ENCODE measurements at regions not wholly inside any gene's neighbourhood (a gene's known extent, or its start where the extent isn't known, plus 50 kb on each side); places are given as distances from the start of the nearest gene placed in this dataset.

GRCh38 chr4:154927126-154927680, 146.1 kb downstream of the RBM46 start:
- H3K4me2 ChIP-seq (ENCODE audit: insufficient read depth, low read length) = no peak overlapping the region
- no peak for ATAC-seq
- H3K9me3 ChIP-seq (replicated peaks; ENCODE audit: control insufficient read depth, insufficient read depth, low read depth, low read length) = no peaks in the 10 kb centered on the region
- H3K4me3 ChIP-seq = no peak overlapping the region
- H3K4me1 ChIP-seq (replicated peaks in 1 of 2; ENCODE audit: control insufficient read depth in 2 of 2, insufficient read depth in 2 of 2, low read length in 2 of 2) = no peaks in the 10 kb centered on the region
- no peaks in the 10 kb centered on the region for H3K9me1 ChIP-seq (ENCODE audit: control insufficient read depth, insufficient read depth, low read length)
- FAIRE-seq = no peak
- ChIA-PET POLR2A (no interaction called here), CTCF (ENCODE audit: low intra/inter-chr PET ratio) (no interaction called here)
- no TSS peak for BruUV-seq (replicated peaks)
- no peaks in the 10 kb centered on the region for H4K20me1 ChIP-seq (replicated peaks; ENCODE audit: control insufficient read depth, insufficient read depth, low read length)
- DNase-seq (ENCODE audit: extremely low read depth in 1 of 4, low spot score in 3 of 4) = no peak
- H2AFZ ChIP-seq (ENCODE audit: low read depth, low read length) = no peak overlapping the region
- TF ChIP-seq CREBBP (IDR thresholded peaks at IDR 0.05; ENCODE audit: low read depth, low read length) (no peak), CBFA2T3 (IDR thresholded peaks at IDR 0.05) (0 out of 2 replicates have a peak, but pooled peaks have one; percentile 11)
- in situ Hi-C loops (cut with MboI) = no loop called here
- 0% methylated on average over 3 of the region's 3 CpGs for WGBS (ENCODE audit: insufficient coverage, low coverage, missing lambda C conversion rate)
- H3K27me3 ChIP-seq (ENCODE audit: control insufficient read depth in 2 of 2, insufficient read depth in 2 of 2, low read length in 2 of 2) = no peaks in the 10 kb centered on the region
- no peaks in the 10 kb centered on the region for H3K36me3 ChIP-seq (ENCODE audit: control insufficient read depth, insufficient read depth, low read length)
- H3K27ac ChIP-seq (ENCODE audit: extremely low read depth, low read depth, low read length) = no peak overlapping the region
- H3K79me2 ChIP-seq (ENCODE audit: control insufficient read depth, insufficient read depth, low read length) = no peaks in the 10 kb centered on the region
- no peak overlapping the region for H3K9ac ChIP-seq (ENCODE audit: insufficient read depth in 1 of 2, low read depth in 2 of 2, low read length in 2 of 2)
- intact Hi-C loops (cut with micrococcal nuclease) = loop anchor here (10.0 kb wide), 1 partner anchor 292 kb away; no protein-coding TSS in a partner anchor

GRCh38 chr4:154928640-154929257, 147.7 kb downstream of the RBM46 start:
- ChIA-PET POLR2A (no interaction called here), CTCF (ENCODE audit: low intra/inter-chr PET ratio) (interaction anchor here (0.5 to 1.8 kb wide), 4 partner anchors 121 to 242 kb away, joined by 3 to 5 read pairs (median 3); no protein-coding TSS in a partner anchor)
- Histone ChIP-seq H3K9ac (ENCODE audit: insufficient read depth in 1 of 2, low read depth in 2 of 2, low read length in 2 of 2) (no peak overlapping the region), H3K4me2 (ENCODE audit: insufficient read depth, low read length) (no peak overlapping the region), H3K27ac (ENCODE audit: extremely low read depth, low read depth, low read length) (no peak overlapping the region), H3K36me3 (ENCODE audit: control insufficient read depth, insufficient read depth, low read length) (no peaks in the 10 kb centered on the region), H3K9me1 (ENCODE audit: control insufficient read depth, insufficient read depth, low read length) (no peaks in the 10 kb centered on the region), H2AFZ (ENCODE audit: low read depth, low read length) (no peak overlapping the region), H3K4me1 (replicated peaks in 1 of 2; ENCODE audit: control insufficient read depth in 2 of 2, insufficient read depth in 2 of 2, low read length in 2 of 2) (no peaks in the 10 kb centered on the region), H3K79me2 (ENCODE audit: control insufficient read depth, insufficient read depth, low read length) (no peaks in the 10 kb centered on the region), H4K20me1 (replicated peaks; ENCODE audit: control insufficient read depth, insufficient read depth, low read length) (no peaks in the 10 kb centered on the region), H3K4me3 (no peak overlapping the region), H3K9me3 (replicated peaks; ENCODE audit: control insufficient read depth, insufficient read depth, low read depth, low read length) (no peaks in the 10 kb centered on the region), H3K27me3 (ENCODE audit: control insufficient read depth in 2 of 2, insufficient read depth in 2 of 2, low read length in 2 of 2) (no peaks in the 10 kb centered on the region)
- in situ Hi-C loops (cut with MboI) = no loop called here
- FAIRE-seq (no peak), ATAC-seq (no peak), DNase-seq (ENCODE audit: extremely low read depth in 1 of 4, low spot score in 3 of 4) (peak in 1 of 4 experiments; percentile 6)
- no TSS peak for BruUV-seq (replicated peaks)
- WGBS (ENCODE audit: insufficient coverage, low coverage, missing lambda C conversion rate) = 4% methylated on average over 6 of the region's 6 CpGs
- peak in 2 of 3 experiments; percentile 10 to 40; a peak in 3 of 6 replicates for TF ChIP-seq CTCF (IDR thresholded peaks at IDR 0.05 in 2 of 3, conservative IDR thresholded peaks at IDR 0.05 in 1 of 3; ENCODE audit: insufficient read depth in 2 of 3, low read depth in 1 of 3, low read length in 3 of 3)
- 0 out of 4 replicates have a peak, but pooled peaks of 1 of the 2 experiments have one; percentile 33 for TF ChIP-seq RAD21 (CRISPR knock-in tag; conservative IDR thresholded peaks at IDR 0.05 in 1 of 2, IDR thresholded peaks at IDR 0.05 in 1 of 2)
- no peak for TF ChIP-seq ZNF224 (CRISPR knock-in tag; IDR thresholded peaks at IDR 0.05)
- intact Hi-C loops (cut with micrococcal nuclease) = loop anchor here (1.0 to 10.0 kb wide), 2 partner anchors 121 to 294 kb away; no protein-coding TSS in a partner anchor

All from K562 (cell line).